Stomach (tissue), 4 donors: ENCODE measurements at regions not wholly inside any gene's neighbourhood (a gene's known extent, or its start where the extent isn't known, plus 50 kb on each side); places are given as distances from the start of the nearest gene placed in this dataset.
"Not testable (repeated sequence)": the region's sequence is repeated elsewhere in the genome, so short reads cannot be mapped to it uniquely, and the experiment has no call there.

Experiments used
- POLR2AphosphoS5 ChIP-seq, 3 donors: sonication (generic); formaldehyde crosslinking; IDR thresholded peaks; one replicate each; pipeline ENCODE4 v1.6.1; 2016; ENCODE audit warnings: antibody characterized with exemption in 3 of 3
- TF ChIP-seq, protein P1 (sequence below), 7 experiments: fragments of 450-650 bp in 4 of 7; fragments of 200-600 bp in 3 of 7; sonication (generic) in 3 of 7; IDR thresholded peaks; one replicate each; pipeline ENCODE4 v1.5.1; 2016 to 2019; ENCODE audit warnings: antibody characterized with exemption in 7 of 7, control low read depth in 2 of 7, mild to moderate bottlenecking in 1 of 7

DNA sequence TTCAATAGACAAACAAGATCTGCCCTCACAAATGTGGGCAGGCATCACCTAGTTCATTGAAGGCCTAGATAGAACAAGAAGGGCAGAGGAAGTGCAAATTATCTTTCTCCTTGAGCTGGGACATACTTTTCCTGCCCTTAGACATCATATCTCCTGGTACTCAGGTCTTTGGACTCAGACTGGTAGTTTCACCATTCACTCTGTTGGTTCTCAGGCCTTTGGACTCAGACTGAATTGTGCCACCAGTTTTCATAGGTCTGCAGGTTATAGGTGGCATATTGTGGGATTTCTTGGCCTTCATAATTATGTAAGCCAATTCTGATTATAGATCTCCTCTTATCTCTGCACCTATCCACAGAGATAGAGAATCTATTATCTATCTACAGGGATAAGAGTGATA is 54.6 kb upstream of the GOLGA8Q start:
- TF ChIP-seq, protein P1, sequence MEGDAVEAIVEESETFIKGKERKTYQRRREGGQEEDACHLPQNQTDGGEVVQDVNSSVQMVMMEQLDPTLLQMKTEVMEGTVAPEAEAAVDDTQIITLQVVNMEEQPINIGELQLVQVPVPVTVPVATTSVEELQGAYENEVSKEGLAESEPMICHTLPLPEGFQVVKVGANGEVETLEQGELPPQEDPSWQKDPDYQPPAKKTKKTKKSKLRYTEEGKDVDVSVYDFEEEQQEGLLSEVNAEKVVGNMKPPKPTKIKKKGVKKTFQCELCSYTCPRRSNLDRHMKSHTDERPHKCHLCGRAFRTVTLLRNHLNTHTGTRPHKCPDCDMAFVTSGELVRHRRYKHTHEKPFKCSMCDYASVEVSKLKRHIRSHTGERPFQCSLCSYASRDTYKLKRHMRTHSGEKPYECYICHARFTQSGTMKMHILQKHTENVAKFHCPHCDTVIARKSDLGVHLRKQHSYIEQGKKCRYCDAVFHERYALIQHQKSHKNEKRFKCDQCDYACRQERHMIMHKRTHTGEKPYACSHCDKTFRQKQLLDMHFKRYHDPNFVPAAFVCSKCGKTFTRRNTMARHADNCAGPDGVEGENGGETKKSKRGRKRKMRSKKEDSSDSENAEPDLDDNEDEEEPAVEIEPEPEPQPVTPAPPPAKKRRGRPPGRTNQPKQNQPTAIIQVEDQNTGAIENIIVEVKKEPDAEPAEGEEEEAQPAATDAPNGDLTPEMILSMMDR (IDR thresholded peaks at IDR 0.05), result not testable (repeated sequence)
- not testable (repeated sequence) for TF ChIP-seq POLR2AphosphoS5 (IDR thresholded peaks at IDR 0.05)
